Activated naive CD4-positive, alpha-beta T cell treated with anti-CD3 and anti-CD28 coated beads for 36 hours (primary cell): ENCODE measurements at regions not wholly inside any gene's neighbourhood (a gene's known extent, or its start where the extent isn't known, plus 50 kb on each side); places are given as distances from the start of the nearest gene placed in this dataset.

Source experiments
- CTCF ChIA-PET: fragments of 350-600 bp; sonication (Branson Sonifier 250); formaldehyde crosslinking; loops from one replicate; lab custom pipeline; 2021; ENCODE audit warnings: antibody characterized with exemption; lab: Charles Lee
- DNase-seq: peaks from one replicate; pipeline ENCODE4 v3.0.0-alpha.2; 2020
- H3K27ac Mint-ChIP-seq: one replicate; pipeline ENCODE4 v1.8.0; 2021; ENCODE audit warnings: mild to moderate bottlenecking, mixed read lengths
- H3K27me3 Mint-ChIP-seq: one replicate; pipeline ENCODE4 v1.8.0; 2021; ENCODE audit warnings: low read depth, mixed read lengths
- H3K36me3 Mint-ChIP-seq: one replicate; pipeline ENCODE4 v1.8.0; 2021; ENCODE audit warnings: low read depth, mixed read lengths
- H3K4me1 Mint-ChIP-seq: one replicate; pipeline ENCODE4 v1.8.0; 2021; ENCODE audit warnings: low read depth, mixed read lengths
- H3K4me3 Mint-ChIP-seq: one replicate; pipeline ENCODE4 v1.8.0; 2021; ENCODE audit warnings: mild to moderate bottlenecking, moderate library complexity, mixed read lengths
- H3K9me3 Mint-ChIP-seq: one replicate; pipeline ENCODE4 v1.8.0; 2021; ENCODE audit warnings: mixed read lengths
- intact Hi-C: fragments of 100-400 bp; cut with micrococcal nuclease; formaldehyde crosslinking; loops from one replicate; pipeline ENCODE4 v1.15.1; 2023

- Mint-ChIP-seq H3K27ac (no peak overlapping the region), H3K4me1 (no peaks in the 10 kb centered on the region), H3K4me3 (no peak overlapping the region), H3K36me3 (no peaks in the 10 kb centered on the region), H3K9me3 (peaks cover 21% of the 10 kb centered on the region), H3K27me3 (peaks cover 10% of the 10 kb centered on the region)
- no peak for DNase-seq
- intact Hi-C loops: no loop called here
- CTCF ChIA-PET: no interaction called here
Measured at GRCh38 chr9:135002336-135002735, 84.6 kb upstream of the FCN1 start.

GRCh38 chr9:135002802-135003201 is 84.7 kb upstream of the OLFM1 start:
- intact Hi-C loops: no loop called here
- peaks cover 18% of the 10 kb centered on the region for H3K9me3 Mint-ChIP-seq
- H3K36me3 Mint-ChIP-seq: no peaks in the 10 kb centered on the region
- no peak overlapping the region for H3K27ac Mint-ChIP-seq
- no peaks in the 10 kb centered on the region for H3K4me1 Mint-ChIP-seq
- H3K4me3 Mint-ChIP-seq: no peak overlapping the region
- DNase-seq: no peak
- CTCF ChIA-PET: no interaction called here
- peaks cover 10% of the 10 kb centered on the region for H3K27me3 Mint-ChIP-seq

- intact Hi-C loops: no loop called here
- Mint-ChIP-seq H3K9me3 (peaks cover 16% of the 10 kb centered on the region), H3K27me3 (peaks cover 10% of the 10 kb centered on the region), H3K4me3 (no peak overlapping the region), H3K36me3 (no peaks in the 10 kb centered on the region), H3K4me1 (no peaks in the 10 kb centered on the region), H3K27ac (no peak overlapping the region)
- CTCF ChIA-PET: no interaction called here
- DNase-seq: no peak
Measured at GRCh38 chr9:135004772-135005171, 82.7 kb upstream of the OLFM1 start.

- Mint-ChIP-seq H3K36me3 (no peaks in the 10 kb centered on the region), H3K4me3 (no peak overlapping the region), H3K27ac (no peak overlapping the region), H3K27me3 (peaks cover 9% of the 10 kb centered on the region), H3K9me3 (peaks cover 1% of the 10 kb centered on the region), H3K4me1 (no peaks in the 10 kb centered on the region)
- CTCF ChIA-PET: no interaction called here
- DNase-seq: no peak
- intact Hi-C loops: no loop called here
Measured at GRCh38 chr9:135006911-135007570, 80.4 kb upstream of the OLFM1 start.

GRCh38 chr9:135007601-135008000 is 79.9 kb upstream of the OLFM1 start:
- CTCF ChIA-PET: no interaction called here
- Mint-ChIP-seq H3K9me3 (no peaks in the 10 kb centered on the region), H3K27ac (no peak overlapping the region), H3K27me3 (peaks cover 7% of the 10 kb centered on the region), H3K36me3 (no peaks in the 10 kb centered on the region), H3K4me1 (no peaks in the 10 kb centered on the region), H3K4me3 (no peak overlapping the region)
- no peak for DNase-seq
- intact Hi-C loops: no loop called here

DNA sequence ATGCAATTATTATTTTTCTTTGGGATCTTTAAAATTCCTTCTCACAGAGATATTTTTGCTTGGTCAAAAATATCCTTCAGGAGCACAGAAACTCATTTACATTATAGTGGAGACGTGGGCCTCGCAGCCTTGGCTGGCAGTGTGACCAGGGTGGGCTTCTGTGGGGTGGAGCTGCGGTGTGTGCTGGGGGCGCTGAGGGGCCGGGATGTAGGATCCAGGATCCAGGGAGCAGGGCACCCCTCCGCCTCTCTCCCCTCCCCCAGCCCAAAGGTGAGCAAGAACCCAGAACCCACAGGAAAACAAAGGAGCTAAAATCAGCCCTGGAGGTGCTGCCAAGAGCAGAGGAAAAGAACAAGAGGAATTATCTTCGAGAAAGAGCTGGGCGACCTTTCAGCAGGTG is 79.1 kb upstream of the OLFM1 start:
- DNase-seq: no peak
- Mint-ChIP-seq H3K36me3 (no peaks in the 10 kb centered on the region), H3K4me3 (no peak overlapping the region), H3K4me1 (no peaks in the 10 kb centered on the region), H3K27me3 (peaks cover 6% of the 10 kb centered on the region), H3K27ac (no peak overlapping the region), H3K9me3 (no peaks in the 10 kb centered on the region)
- intact Hi-C loops: no loop called here
- CTCF ChIA-PET: no interaction called here

DNA sequence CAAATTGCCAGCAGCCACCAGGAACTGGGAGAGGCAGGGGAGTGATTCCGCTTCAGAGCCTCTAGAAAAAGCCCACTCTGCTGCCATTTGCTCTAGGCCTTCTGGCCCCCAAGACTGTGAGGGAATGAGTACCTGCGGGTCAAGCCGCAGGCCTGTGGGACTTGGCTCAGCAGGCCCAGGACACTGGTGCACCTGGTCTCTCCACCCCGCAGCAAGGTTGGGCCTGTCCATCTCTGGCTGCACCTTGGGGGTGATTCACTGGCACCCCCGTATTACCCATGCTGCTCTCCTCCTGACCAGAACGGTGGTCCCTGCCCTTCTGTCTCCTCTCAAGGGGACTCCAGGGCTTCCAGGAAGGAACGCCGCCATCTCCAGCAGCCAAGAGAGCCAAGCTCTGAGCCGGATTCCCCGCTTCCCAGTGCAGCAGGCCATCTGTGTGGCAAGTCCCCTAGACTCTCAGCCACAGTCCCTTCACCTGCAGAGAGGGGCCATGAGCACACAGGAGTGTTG is 78.4 kb upstream of the OLFM1 start:
- no peaks in the 10 kb centered on the region for H3K9me3 Mint-ChIP-seq
- no peak overlapping the region for H3K27ac Mint-ChIP-seq
- H3K4me3 Mint-ChIP-seq: no peak overlapping the region
- CTCF ChIA-PET: no interaction called here
- DNase-seq: no peak
- no peaks in the 10 kb centered on the region for H3K4me1 Mint-ChIP-seq
- H3K27me3 Mint-ChIP-seq: peaks cover 5% of the 10 kb centered on the region
- no peaks in the 10 kb centered on the region for H3K36me3 Mint-ChIP-seq
- intact Hi-C loops: no loop called here

GRCh38 chr9:135009794-135010585 is 77.5 kb upstream of the OLFM1 start:
- Mint-ChIP-seq H3K4me3 (no peak overlapping the region), H3K9me3 (no peaks in the 10 kb centered on the region), H3K27me3 (peaks cover 3% of the 10 kb centered on the region), H3K4me1 (no peaks in the 10 kb centered on the region), H3K36me3 (no peaks in the 10 kb centered on the region), H3K27ac (no peak overlapping the region)
- DNase-seq: no peak
- CTCF ChIA-PET: no interaction called here
- intact Hi-C loops: no loop called here

GRCh38 chr9:135010586-135010860 is 76.9 kb upstream of the OLFM1 start:
- no peaks in the 10 kb centered on the region for H3K36me3 Mint-ChIP-seq
- DNase-seq: no peak
- H3K27me3 Mint-ChIP-seq: peaks cover 3% of the 10 kb centered on the region
- H3K9me3 Mint-ChIP-seq: no peaks in the 10 kb centered on the region
- H3K4me3 Mint-ChIP-seq: no peak overlapping the region
- intact Hi-C loops: no loop called here
- no peaks in the 10 kb centered on the region for H3K4me1 Mint-ChIP-seq
- no peak overlapping the region for H3K27ac Mint-ChIP-seq
- CTCF ChIA-PET: no interaction called here

GRCh38 chr9:135010921-135011320 is 76.5 kb upstream of the OLFM1 start:
- DNase-seq: no peak
- no peaks in the 10 kb centered on the region for H3K9me3 Mint-ChIP-seq
- H3K4me3 Mint-ChIP-seq: no peak overlapping the region
- H3K36me3 Mint-ChIP-seq: no peaks in the 10 kb centered on the region
- CTCF ChIA-PET: interaction anchor here (0.6 kb wide), 1 partner anchor 13 kb away, joined by 3 read pairs; no protein-coding TSS in a partner anchor
- intact Hi-C loops: no loop called here
- H3K4me1 Mint-ChIP-seq: no peaks in the 10 kb centered on the region
- H3K27me3 Mint-ChIP-seq: peaks cover 3% of the 10 kb centered on the region
- no peak overlapping the region for H3K27ac Mint-ChIP-seq

DNA sequence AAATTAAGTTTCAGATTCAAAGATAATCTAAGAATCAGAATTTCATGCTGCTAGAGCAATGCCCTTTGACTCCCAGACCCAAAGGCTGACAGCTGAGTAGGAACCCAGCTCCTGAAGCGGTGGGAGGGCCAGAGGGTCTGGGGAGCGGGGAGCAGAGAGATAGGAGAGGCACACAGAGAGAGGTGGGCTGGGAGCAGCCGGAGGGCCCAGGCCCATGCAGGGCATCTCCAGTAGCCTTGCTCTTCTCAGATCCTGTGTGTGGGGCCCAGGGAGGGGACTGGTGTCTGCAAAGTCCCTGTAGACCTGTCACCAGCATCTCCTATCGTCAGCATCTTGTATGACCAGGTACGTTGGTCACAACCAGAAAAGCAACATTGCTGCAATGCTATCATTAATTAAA is 75.3 kb upstream of the OLFM1 start:
- no peak overlapping the region for H3K4me3 Mint-ChIP-seq
- H3K4me1 Mint-ChIP-seq: no peaks in the 10 kb centered on the region
- intact Hi-C loops: no loop called here
- no peaks in the 10 kb centered on the region for H3K9me3 Mint-ChIP-seq
- no peak for DNase-seq
- H3K27ac Mint-ChIP-seq: no peak overlapping the region
- H3K27me3 Mint-ChIP-seq: peaks cover 3% of the 10 kb centered on the region
- no peaks in the 10 kb centered on the region for H3K36me3 Mint-ChIP-seq
- CTCF ChIA-PET: no interaction called here

GRCh38 chr9:135014311-135015010 is 73.0 kb upstream of the OLFM1 start:
- Mint-ChIP-seq H3K27me3 (peaks cover 3% of the 10 kb centered on the region), H3K36me3 (no peaks in the 10 kb centered on the region), H3K4me1 (no peaks in the 10 kb centered on the region), H3K27ac (no peak overlapping the region), H3K9me3 (no peaks in the 10 kb centered on the region), H3K4me3 (no peak overlapping the region)
- CTCF ChIA-PET: no interaction called here
- DNase-seq: no peak
- intact Hi-C loops: no loop called here

DNA sequence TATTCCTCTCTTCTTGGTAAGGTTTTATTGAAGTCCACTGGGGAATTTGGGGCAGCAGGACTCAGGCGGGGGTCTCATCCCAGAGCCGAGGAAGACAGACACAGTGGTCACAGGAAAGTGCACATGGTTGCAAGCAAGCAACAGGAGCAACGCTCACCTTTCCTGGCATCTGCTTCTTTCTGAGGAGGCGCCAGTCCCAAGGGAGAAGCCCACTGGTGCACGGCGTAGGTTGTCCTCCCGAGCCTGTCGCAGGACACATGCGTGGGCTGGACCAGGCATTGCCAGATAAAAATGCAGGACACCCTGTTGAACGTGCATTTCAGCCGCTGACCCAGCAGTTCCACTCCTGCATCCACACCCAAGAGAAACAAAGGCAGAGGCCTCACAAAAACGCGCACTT is 72.4 kb upstream of the OLFM1 start:
- DNase-seq: no peak
- Mint-ChIP-seq H3K27ac (no peak overlapping the region), H3K9me3 (no peaks in the 10 kb centered on the region), H3K4me1 (no peaks in the 10 kb centered on the region), H3K4me3 (no peak overlapping the region), H3K27me3 (peaks cover 3% of the 10 kb centered on the region), H3K36me3 (no peaks in the 10 kb centered on the region)
- intact Hi-C loops: no loop called here
- CTCF ChIA-PET: no interaction called here
